H9 (cell line): ENCODE measurements at regions not wholly inside any gene's neighbourhood (a gene's known extent, or its start where the extent isn't known, plus 50 kb on each side); places are given as distances from the start of the nearest gene placed in this dataset.

Experiments used
- DNase-seq: peaks from one replicate; pipeline ENCODE4 v3.0.0-alpha.2; 2017
- H2AFZ ChIP-seq: one replicate; pipeline ENCODE4 v1.6.1; 2013; ENCODE audit warnings: mild to moderate bottlenecking, low read length, control low read depth, moderate library complexity
- H2AK5ac ChIP-seq: 2 replicates; pipeline ENCODE4 v1.6.1; 2013; ENCODE audit warnings: low read length, control low read depth, mixed read lengths; ENCODE audit not compliant: insufficient read length
- H2BK120ac ChIP-seq: one replicate; pipeline ENCODE4 v1.6.1; 2013; ENCODE audit warnings: low read depth, mild to moderate bottlenecking, low read length, control low read depth, inconsistent platforms; ENCODE audit not compliant: poor library complexity, severe bottlenecking
- H2BK12ac ChIP-seq: 2 replicates; pipeline ENCODE4 v1.6.1; 2013; ENCODE audit warnings: low read length, control low read depth, mixed read lengths, low read depth; ENCODE audit not compliant: insufficient read length
- H2BK15ac ChIP-seq: 2 replicates; pipeline ENCODE4 v1.6.1; 2013; ENCODE audit warnings: low read depth, low read length, control low read depth
- H2BK20ac ChIP-seq: one replicate; pipeline ENCODE4 v1.6.1; 2013; ENCODE audit warnings: low read depth, mild to moderate bottlenecking, low read length, control low read depth, inconsistent platforms; ENCODE audit not compliant: poor library complexity, severe bottlenecking
- H2BK5ac ChIP-seq: 2 replicates; pipeline ENCODE4 v1.6.1; 2013; ENCODE audit warnings: low read length, control low read depth, mixed read lengths; ENCODE audit not compliant: insufficient read length
- H3K14ac ChIP-seq: 2 replicates; pipeline ENCODE4 v1.6.1; 2013; ENCODE audit warnings: low read length, control low read depth; ENCODE audit not compliant: insufficient read depth
- H3K18ac ChIP-seq: 2 replicates; pipeline ENCODE4 v1.6.1; 2013; ENCODE audit warnings: low read depth, mild to moderate bottlenecking, mixed read lengths, low read length, control low read depth; ENCODE audit not compliant: insufficient read length
- H3K23ac ChIP-seq: 2 replicates; pipeline ENCODE4 v1.6.1; 2013; ENCODE audit warnings: low read length, control low read depth, mixed read lengths, low read depth; ENCODE audit not compliant: insufficient read length
- H3K23me2 ChIP-seq: 2 replicates; pipeline ENCODE4 v1.6.1; 2013; ENCODE audit warnings: low read depth, mild to moderate bottlenecking, mixed read lengths, low read length, control low read depth; ENCODE audit not compliant: insufficient read length, poor library complexity, severe bottlenecking
- H3K27ac ChIP-seq: 2 replicates; pipeline ENCODE4 v1.5.1; 2013; ENCODE audit warnings: low read length, control low read depth, mixed read lengths, low read depth; ENCODE audit not compliant: insufficient read length
- H3K27me3 ChIP-seq: 2 replicates; pipeline ENCODE4 v1.6.1; 2013; ENCODE audit warnings: low read length, control low read depth, inconsistent platforms; ENCODE audit not compliant: insufficient read depth
- H3K4ac ChIP-seq: 2 replicates; pipeline ENCODE4 v1.6.1; 2013; ENCODE audit warnings: low read depth, mild to moderate bottlenecking, control low read depth, inconsistent platforms, low read length, moderate library complexity
- H3K4me1 ChIP-seq: 2 replicates; pipeline ENCODE4 v1.6.1; 2013; ENCODE audit warnings: low read length, control low read depth, inconsistent platforms; ENCODE audit not compliant: insufficient read depth
- H3K4me2 ChIP-seq: 2 replicates; pipeline ENCODE4 v1.6.1; 2013; ENCODE audit warnings: low read length, control low read depth, mixed read lengths; ENCODE audit not compliant: insufficient read length, insufficient read depth
- H3K56ac ChIP-seq: 2 replicates; pipeline ENCODE4 v1.6.1; 2013; ENCODE audit warnings: low read depth, mild to moderate bottlenecking, mixed read lengths, low read length, control low read depth; ENCODE audit not compliant: insufficient read length
- H3K79me1 ChIP-seq: 2 replicates; pipeline ENCODE4 v1.6.1; 2013; ENCODE audit warnings: low read depth, mild to moderate bottlenecking, moderate library complexity, low read length, control low read depth, inconsistent platforms; ENCODE audit not compliant: insufficient read depth, poor library complexity, severe bottlenecking
- H3K79me2 ChIP-seq: 2 replicates; pipeline ENCODE4 v1.6.1; 2013; ENCODE audit warnings: low read length, control low read depth, inconsistent platforms; ENCODE audit not compliant: insufficient read depth
- H3K9ac ChIP-seq: 2 replicates; pipeline ENCODE4 v1.6.1; 2013; ENCODE audit warnings: low read length, control low read depth, mixed read lengths; ENCODE audit not compliant: insufficient read length; ENCODE audit errors: extremely low read depth
- H3K9me3 ChIP-seq: one replicate; pipeline ENCODE4 v1.6.1; 2013; ENCODE audit warnings: low read depth, low read length, inconsistent platforms; ENCODE audit not compliant: control insufficient read depth
- H3T11ph ChIP-seq: one replicate; pipeline ENCODE4 v1.6.1; 2013; ENCODE audit warnings: mild to moderate bottlenecking, low read length, control low read depth, inconsistent platforms
- H4K20me1 ChIP-seq: one replicate; pipeline ENCODE4 v1.6.1; 2013; ENCODE audit not compliant: control insufficient read depth, insufficient read length, insufficient read depth
- H4K5ac ChIP-seq: 2 replicates; pipeline ENCODE4 v1.6.1; 2013; ENCODE audit warnings: low read depth, mild to moderate bottlenecking, mixed read lengths, low read length, control low read depth; ENCODE audit not compliant: insufficient read length
- H4K8ac ChIP-seq: replicated peaks from 2 replicates; pipeline ENCODE4 v1.6.1; 2013; ENCODE audit warnings: low read length, control low read depth, mixed read lengths, low read depth; ENCODE audit not compliant: insufficient read length
- H4K91ac ChIP-seq: 2 replicates; pipeline ENCODE4 v1.6.1; 2013; ENCODE audit warnings: low read depth, mild to moderate bottlenecking, moderate library complexity, mixed read lengths, low read length, control low read depth; ENCODE audit not compliant: insufficient read length
- H3K27ac Mint-ChIP-seq, 3 experiments: 2 replicates in 2 of 3; 3 replicates in 1 of 3; pipeline ENCODE4 v1.8.0; 2020 to 2021; ENCODE audit warnings: mixed read lengths in 3 of 3, mild to moderate bottlenecking in 1 of 3, moderate library complexity in 1 of 3
- H3K27me3 Mint-ChIP-seq: 2 replicates; pipeline ENCODE4 v1.8.0; 2021; ENCODE audit warnings: low read depth, mild to moderate bottlenecking, moderate library complexity, mixed read lengths
- H3K36me3 Mint-ChIP-seq, 3 experiments: 2 replicates in 2 of 3; 3 replicates in 1 of 3; pipeline ENCODE4 v1.8.0; 2020 to 2021; ENCODE audit warnings: low read depth in 3 of 3, mixed read lengths in 3 of 3; ENCODE audit not compliant: insufficient read depth in 1 of 3
- H3K4me1 Mint-ChIP-seq, 2 experiments: 2 replicates each; pipeline ENCODE4 v1.8.0; 2020; ENCODE audit warnings: mixed read lengths in 2 of 2
- H3K4me3 Mint-ChIP-seq, 2 experiments: 2 replicates in 1 of 2; 3 replicates in 1 of 2; pipeline ENCODE4 v1.8.0; 2020 to 2021; ENCODE audit warnings: mild to moderate bottlenecking in 2 of 2, mixed read lengths in 2 of 2, moderate library complexity in 1 of 2
- H3K9me3 Mint-ChIP-seq, 2 experiments: 2 replicates in 1 of 2; 3 replicates in 1 of 2; pipeline ENCODE4 v1.8.0; 2020; ENCODE audit warnings: mild to moderate bottlenecking in 2 of 2, mixed read lengths in 2 of 2, moderate library complexity in 1 of 2
- WGBS: extraction: QIAGEN DNeasy Blood & Tissue Kit; methylation state at CpG from one replicate; pipeline ENCODE4 v1.1.7; 2013; ENCODE audit warnings: missing lambda C conversion rate, low lambda C conversion rate, mixed read lengths; ENCODE audit not compliant: insufficient read length; ENCODE audit errors: extremely low coverage; 5-methylcytosine and 5-hydroxymethylcytosine counted together
- TF ChIP-seq, protein P1 (sequence below): fragments of 200-600 bp; sonication (generic); conservative IDR thresholded peaks from 3 replicates; pipeline ENCODE4 v1.8.0; 2021; ENCODE audit warnings: antibody characterized with exemption, mild to moderate bottlenecking

DNA sequence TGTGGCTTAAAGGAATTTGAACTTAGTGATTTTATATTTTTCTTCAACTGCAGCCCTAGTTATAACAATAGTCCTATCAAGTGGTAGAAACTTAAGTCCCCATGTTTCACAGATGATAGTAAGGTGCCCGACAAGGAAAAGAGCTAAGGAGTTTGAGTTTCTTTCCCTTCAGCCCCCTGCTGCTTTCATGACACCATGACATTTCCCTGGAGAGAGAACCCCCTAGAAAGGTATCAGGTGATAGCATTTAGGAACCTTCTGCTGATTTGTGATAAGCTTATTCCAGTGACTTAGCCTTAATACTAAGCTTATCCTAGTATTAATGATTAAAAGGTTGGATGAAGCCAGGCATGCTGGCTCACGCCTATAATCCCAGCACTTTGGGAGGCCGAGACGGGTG, 623.8 kb upstream of the TYRP1 start:
- no peak overlapping the region for H3K27ac ChIP-seq
- H3K4me1 Mint-ChIP-seq, result no peaks in the 10 kb centered on the region
- H3K4me3 Mint-ChIP-seq, result no peak overlapping the region
- H3T11ph ChIP-seq, result no peak overlapping the region
- no peak overlapping the region for H3K18ac ChIP-seq
- H3K79me2 ChIP-seq, result no peaks in the 10 kb centered on the region
- H3K27ac Mint-ChIP-seq, result no peak overlapping the region
- no peak overlapping the region for H4K5ac ChIP-seq
- H3K9me3 Mint-ChIP-seq, result peaks cover 11 to 15% of the 10 kb centered on the region in 2 experiments
- H3K4me1 ChIP-seq, result no peaks in the 10 kb centered on the region
- no peak overlapping the region for H4K8ac ChIP-seq
- H4K91ac ChIP-seq, result no peak overlapping the region
- H3K36me3 Mint-ChIP-seq, result peaks cover 9 to 15% (median 9%) of the 10 kb centered on the region in 3 experiments
- no peak for DNase-seq
- no peak overlapping the region for H2BK120ac ChIP-seq
- H2BK12ac ChIP-seq, result no peak overlapping the region
- H3K79me1 ChIP-seq, result no peaks in the 10 kb centered on the region
- no peak overlapping the region for H3K9ac ChIP-seq
- no peaks in the 10 kb centered on the region for H3K9me3 ChIP-seq
- H3K27me3 Mint-ChIP-seq, result no peaks in the 10 kb centered on the region; the same call in 1 of the 2 replicates
- no peak overlapping the region for H3K23ac ChIP-seq
- H2AFZ ChIP-seq, result no peak overlapping the region
- H2BK5ac ChIP-seq, result no peak overlapping the region
- H3K4ac ChIP-seq, result no peak overlapping the region
- no peak overlapping the region for H3K4me2 ChIP-seq
- no peak overlapping the region for H2AK5ac ChIP-seq
- TF ChIP-seq, protein P1, sequence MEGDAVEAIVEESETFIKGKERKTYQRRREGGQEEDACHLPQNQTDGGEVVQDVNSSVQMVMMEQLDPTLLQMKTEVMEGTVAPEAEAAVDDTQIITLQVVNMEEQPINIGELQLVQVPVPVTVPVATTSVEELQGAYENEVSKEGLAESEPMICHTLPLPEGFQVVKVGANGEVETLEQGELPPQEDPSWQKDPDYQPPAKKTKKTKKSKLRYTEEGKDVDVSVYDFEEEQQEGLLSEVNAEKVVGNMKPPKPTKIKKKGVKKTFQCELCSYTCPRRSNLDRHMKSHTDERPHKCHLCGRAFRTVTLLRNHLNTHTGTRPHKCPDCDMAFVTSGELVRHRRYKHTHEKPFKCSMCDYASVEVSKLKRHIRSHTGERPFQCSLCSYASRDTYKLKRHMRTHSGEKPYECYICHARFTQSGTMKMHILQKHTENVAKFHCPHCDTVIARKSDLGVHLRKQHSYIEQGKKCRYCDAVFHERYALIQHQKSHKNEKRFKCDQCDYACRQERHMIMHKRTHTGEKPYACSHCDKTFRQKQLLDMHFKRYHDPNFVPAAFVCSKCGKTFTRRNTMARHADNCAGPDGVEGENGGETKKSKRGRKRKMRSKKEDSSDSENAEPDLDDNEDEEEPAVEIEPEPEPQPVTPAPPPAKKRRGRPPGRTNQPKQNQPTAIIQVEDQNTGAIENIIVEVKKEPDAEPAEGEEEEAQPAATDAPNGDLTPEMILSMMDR, result no peak
- no peaks in the 10 kb centered on the region for H3K27me3 ChIP-seq
- H2BK20ac ChIP-seq, result no peak overlapping the region
- H3K56ac ChIP-seq, result no peak overlapping the region
- H4K20me1 ChIP-seq, result no peaks in the 10 kb centered on the region
- no peak overlapping the region for H2BK15ac ChIP-seq
- WGBS, result no CpG with 5 or more reads among the region's 4 CpGs
- no peaks in the 10 kb centered on the region for H3K23me2 ChIP-seq
- H3K14ac ChIP-seq, result no peak overlapping the region
